H1 (cell line): ENCODE measurements at regions not wholly inside any gene's neighbourhood (a gene's known extent, or its start where the extent isn't known, plus 50 kb on each side); places are given as distances from the start of the nearest gene placed in this dataset.

Experiments used
- BACH1 ChIP-seq: IDR thresholded peaks from 2 replicates; pipeline ENCODE4 v1.6.1; 2012; ENCODE audit warnings: low read length, improper control_type of control experiment
- BRCA1 ChIP-seq: IDR thresholded peaks from 2 replicates; pipeline ENCODE4 v1.6.1; 2012; ENCODE audit warnings: low read depth, low read length, improper control_type of control experiment
- CHD7 ChIP-seq: fragments of 300-600 bp; sonication (generic); IDR thresholded peaks from 2 replicates; pipeline ENCODE4 v1.7.1; 2012; ENCODE audit warnings: low read length, moderate library complexity, mild to moderate bottlenecking, inconsistent platforms; ENCODE audit not compliant: insufficient replicate concordance
- JUN ChIP-seq: IDR thresholded peaks from 2 replicates; pipeline ENCODE4 v1.6.1; 2011; ENCODE audit warnings: low read depth, mild to moderate bottlenecking, improper control_type of control experiment, low read length
- JUND ChIP-seq: IDR thresholded peaks from 2 replicates; pipeline ENCODE4 v1.6.1; 2011; ENCODE audit warnings: mild to moderate bottlenecking, improper control_type of control experiment, low read length
- KDM4A ChIP-seq: IDR thresholded peaks from one replicate; pipeline ENCODE4 v1.7.1; 2012; ENCODE audit warnings: low read depth, mild to moderate bottlenecking, moderate library complexity, low read length, inconsistent platforms; ENCODE audit not compliant: severe bottlenecking
- PHF8 ChIP-seq: fragments of 200-600 bp; sonication (generic); conservative IDR thresholded peaks from 2 replicates; pipeline ENCODE4 v1.7.1; 2012; ENCODE audit warnings: low read depth, mild to moderate bottlenecking, inconsistent platforms, low read length, moderate library complexity
- RAD21 ChIP-seq, 2 experiments: IDR thresholded peaks in 1 of 2; conservative IDR thresholded peaks in 1 of 2; 2 replicates each; pipeline ENCODE4 v1.6.1; 2011; ENCODE audit warnings: low read depth in 2 of 2, low read length in 2 of 2, improper control_type of control experiment in 1 of 2, inconsistent platforms in 1 of 2, mild to moderate bottlenecking in 1 of 2, moderate library complexity in 1 of 2
- SIN3A ChIP-seq, 2 experiments: IDR thresholded peaks in 1 of 2; conservative IDR thresholded peaks in 1 of 2; 2 replicates each; pipeline ENCODE4 v1.6.1; 2011 to 2012; ENCODE audit warnings: low read length in 2 of 2, improper control_type of control experiment in 1 of 2, low read depth in 1 of 2, mild to moderate bottlenecking in 1 of 2
- SIX5 ChIP-seq: IDR thresholded peaks from 2 replicates; pipeline ENCODE4 v1.6.1; 2011; ENCODE audit warnings: mild to moderate bottlenecking, low read depth, low read length
- TAF1 ChIP-seq: IDR thresholded peaks from 2 replicates; pipeline ENCODE4 v1.6.1; 2011; ENCODE audit warnings: mild to moderate bottlenecking, low read depth, low read length
- TEAD4 ChIP-seq: IDR thresholded peaks from 2 replicates; pipeline ENCODE4 v1.6.1; 2012; ENCODE audit warnings: low read depth, low read length, inconsistent platforms, mixed read lengths

- TF ChIP-seq CHD7: no peak
- TF ChIP-seq JUND: no peak
- no peak for TF ChIP-seq TAF1
- no peak for TF ChIP-seq JUN
- TF ChIP-seq SIX5: no peak
- TF ChIP-seq BACH1: no peak
- TF ChIP-seq KDM4A: no peak
- TF ChIP-seq SIN3A (conservative IDR thresholded peaks at IDR 0.05 in 1 of 2, IDR thresholded peaks at IDR 0.05 in 1 of 2; ENCODE audit: low read depth in 1 of 2, low read length in 2 of 2): no peak
- no peak for TF ChIP-seq BRCA1
- no peak for TF ChIP-seq TEAD4
- TF ChIP-seq PHF8: no peak
- no peak for TF ChIP-seq RAD21 (IDR thresholded peaks at IDR 0.05 in 1 of 2, conservative IDR thresholded peaks at IDR 0.05 in 1 of 2; ENCODE audit: low read depth in 2 of 2, low read length in 2 of 2)
Measured at GRCh38 chr12:87812681-87813080, 216.5 kb downstream of the C12orf50 start (continued).
